HG03521 (cell line): ENCODE measurements at regions not wholly inside any gene's neighbourhood (a gene's known extent, or its start where the extent isn't known, plus 50 kb on each side); places are given as distances from the start of the nearest gene placed in this dataset.
"Not testable (repeated sequence)": the region's sequence is repeated elsewhere in the genome, so short reads cannot be mapped to it uniquely, and the experiment has no call there.

Experiments used
- ATAC-seq: cut with Tn5 transposase; IDR thresholded peaks from one replicate; pipeline ENCODE4 v1.9.1; 2021; ENCODE audit warnings: mild to moderate bottlenecking, moderate library complexity; ENCODE audit not compliant: unreplicated experiment

DNA sequence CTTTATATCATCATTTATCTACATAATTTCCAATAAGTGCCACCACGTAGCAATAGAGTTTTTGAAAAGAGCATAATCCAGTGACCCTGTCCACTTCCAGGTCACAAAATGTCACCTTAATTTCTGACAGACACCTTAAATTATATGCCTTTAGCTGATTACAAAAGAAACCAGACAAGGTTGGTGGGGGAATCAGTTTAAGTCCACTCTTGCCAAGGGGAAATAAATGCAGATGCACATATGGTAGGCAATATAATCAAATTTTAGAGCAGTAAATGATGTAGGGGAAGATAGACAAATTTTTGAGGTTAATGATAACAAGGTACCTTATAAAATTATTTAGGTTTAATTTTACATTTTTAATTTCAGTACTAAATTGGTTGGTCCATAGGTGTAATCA is 253.5 kb downstream of the ZIC1 start:
- no peak for ATAC-seq

GRCh38 chr3:147669077-147669476 is 259.9 kb downstream of the ZIC1 start:
- no peak for ATAC-seq

DNA sequence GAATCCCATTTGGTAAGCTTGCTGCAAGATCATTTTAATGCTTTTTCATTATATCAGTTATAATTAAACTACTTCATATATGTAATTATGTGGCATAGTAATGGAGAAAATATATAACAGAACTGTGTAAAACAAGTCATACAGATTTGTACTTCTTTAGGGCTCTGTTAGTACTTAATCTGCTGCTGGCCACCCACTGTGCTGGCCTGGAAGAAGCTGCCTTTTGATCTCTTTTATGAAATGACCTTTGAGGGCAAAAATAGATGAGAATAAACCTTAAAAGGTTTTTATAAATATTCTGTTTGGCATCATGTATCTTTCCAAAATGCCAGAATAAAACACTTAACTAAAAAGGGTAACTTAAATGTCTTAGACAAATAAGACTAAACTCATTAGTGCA is 262.9 kb downstream of the ZIC1 start:
- no peak for ATAC-seq

DNA sequence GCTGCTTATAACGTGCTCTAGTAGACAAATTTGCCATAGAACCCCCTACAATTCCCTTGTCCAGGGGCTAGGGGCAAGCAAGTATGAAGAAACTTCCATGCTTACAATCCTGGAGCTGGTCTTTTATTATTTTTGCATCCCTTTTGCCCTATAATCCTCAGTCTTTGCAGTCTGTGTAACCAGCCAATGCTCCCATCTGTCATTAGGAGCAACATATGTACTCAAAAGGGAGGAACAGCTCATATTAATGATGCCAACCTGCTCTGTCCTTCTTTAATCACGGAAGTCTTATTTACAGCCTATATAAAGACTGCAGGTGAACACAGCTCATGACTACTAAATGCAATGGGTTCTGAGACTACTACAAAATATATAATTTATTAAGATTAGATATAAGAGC is 263.3 kb downstream of the ZIC1 start:
- no peak for ATAC-seq

DNA sequence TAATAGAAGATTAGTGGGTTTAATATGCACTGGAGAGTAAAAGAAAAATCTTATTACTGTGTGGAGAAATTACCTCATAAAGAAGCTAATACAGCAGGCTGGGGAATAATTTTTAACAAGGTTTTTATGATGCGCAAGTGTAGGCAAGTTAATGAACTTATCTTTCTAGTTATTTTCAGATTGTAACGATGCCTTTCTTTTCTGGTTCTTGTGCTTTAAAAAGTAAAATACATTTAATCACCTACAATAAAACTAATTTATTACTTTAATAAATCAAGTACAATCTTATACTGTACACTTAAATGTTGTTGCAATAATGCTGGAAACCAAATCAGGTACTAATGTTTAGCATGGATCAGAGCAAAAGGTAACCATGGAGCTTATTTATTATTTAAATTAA is 266.6 kb downstream of the ZIC1 start:
- ATAC-seq = no peak

DNA sequence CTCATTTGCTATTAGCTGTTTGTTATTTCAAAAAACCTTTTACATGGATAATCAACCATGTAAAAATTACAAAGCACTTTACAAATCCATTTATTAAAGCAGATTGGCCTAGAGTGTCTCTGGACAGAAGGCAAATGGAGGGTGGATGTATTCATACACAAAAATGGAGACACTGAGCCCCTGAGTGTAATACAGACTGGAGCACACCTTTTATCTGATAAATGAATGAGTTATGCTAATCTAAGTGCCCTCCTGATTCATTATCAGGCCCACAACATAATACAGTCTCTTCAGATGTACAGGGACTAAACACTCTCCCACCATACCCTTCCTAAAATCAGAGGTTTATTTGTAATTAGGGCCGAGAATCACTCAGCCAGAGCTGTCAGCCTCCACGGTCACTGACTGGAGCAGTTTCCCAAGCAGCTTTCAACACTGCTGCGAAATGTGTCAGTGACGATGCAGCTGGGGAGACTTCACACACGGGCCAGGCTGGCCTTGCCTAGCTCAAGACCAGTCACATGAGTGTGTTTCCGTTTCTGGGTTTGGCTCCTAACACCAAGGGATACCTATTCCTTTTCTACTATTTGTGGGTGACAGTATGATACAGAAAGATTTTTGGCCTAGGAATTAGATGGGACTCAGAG is 271.8 kb downstream of the ZIC1 start:
- no peak for ATAC-seq

DNA sequence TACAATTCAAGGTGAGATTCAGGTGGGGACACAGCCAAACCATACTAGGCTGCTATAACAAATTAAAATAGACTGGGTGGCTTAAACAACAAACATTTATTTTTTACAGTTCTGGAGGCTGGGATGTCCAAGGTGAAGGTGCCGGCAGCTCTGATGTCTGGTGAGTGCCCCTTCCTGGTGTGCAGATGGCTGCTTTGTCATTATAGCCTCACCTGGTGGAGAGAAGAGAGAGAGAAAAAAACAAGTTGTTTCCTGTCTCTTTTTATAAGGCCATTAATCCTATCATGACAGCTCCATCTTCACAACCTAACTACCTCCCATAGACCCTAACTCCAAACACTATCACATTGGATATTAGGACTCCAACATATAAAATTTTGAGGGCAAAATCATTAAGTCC is 279.7 kb downstream of the ZIC1 start:
- ATAC-seq = no peak

- ATAC-seq = no peak
Observed at GRCh38 chr3:147699175-147699838, 290.1 kb downstream of the ZIC1 start.

DNA sequence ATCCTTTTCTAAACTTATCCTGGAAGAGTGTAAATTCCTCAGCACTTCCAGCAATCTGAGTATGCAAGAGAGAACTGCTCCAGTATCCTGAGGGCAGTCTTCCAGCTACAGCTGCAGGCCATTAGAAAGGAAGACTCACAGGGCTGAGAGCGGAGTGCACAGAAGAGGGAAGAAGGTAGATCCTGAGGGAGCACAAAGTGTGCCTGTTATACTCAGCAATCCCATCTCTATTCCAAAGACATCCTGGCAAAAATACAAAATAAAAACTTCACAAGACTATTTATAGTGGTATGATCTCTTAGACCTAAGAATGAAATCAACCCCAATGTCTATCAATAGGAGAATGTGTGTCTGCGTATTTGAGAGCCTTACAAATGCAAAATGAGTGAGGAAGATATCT is 292.0 kb downstream of the ZIC1 start:
- no peak for ATAC-seq

DNA sequence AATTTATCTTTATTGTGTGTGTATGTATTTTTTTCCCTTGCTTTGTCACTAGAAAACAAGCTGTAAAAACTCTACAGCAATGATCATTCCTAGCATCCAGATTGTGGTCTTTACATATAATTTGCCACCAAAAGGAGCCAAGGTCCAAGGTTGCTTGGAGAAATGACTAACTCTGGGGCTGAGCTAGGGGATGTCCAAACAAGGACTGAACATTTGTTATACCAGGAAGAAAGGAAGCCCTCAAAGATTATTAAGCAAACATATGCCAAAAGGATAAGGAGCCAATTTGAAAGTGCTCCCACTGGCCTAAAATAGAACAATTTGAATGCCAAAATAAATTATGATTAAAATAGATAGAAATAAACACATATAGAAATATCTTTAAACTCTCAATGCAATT is 293.3 kb downstream of the ZIC1 start:
- ATAC-seq = no peak

DNA sequence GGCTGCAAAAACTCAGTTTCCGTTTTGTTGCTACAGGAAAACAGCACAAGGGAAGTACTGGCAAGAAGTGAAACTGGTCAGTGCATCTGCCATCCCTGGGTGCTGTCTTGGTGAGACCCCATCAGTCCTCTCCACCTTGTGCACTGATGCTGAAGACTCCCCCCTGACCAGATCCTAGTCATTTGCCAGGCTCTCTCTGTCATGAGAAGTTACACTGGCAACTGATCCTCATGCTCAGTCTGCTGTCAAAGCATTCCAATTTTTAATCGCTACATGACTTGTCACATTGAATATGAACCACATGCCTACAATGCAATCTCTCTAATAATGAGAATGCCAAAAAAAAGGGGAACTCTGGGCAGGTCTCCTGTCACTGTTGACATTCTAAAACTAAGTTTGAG is 296.5 kb downstream of the ZIC1 start:
- no peak for ATAC-seq

GRCh38 chr3:147710753-147711152 is 301.6 kb downstream of the ZIC1 start:
- ATAC-seq = not testable (repeated sequence)

GRCh38 chr3:147712357-147712756 is 303.2 kb downstream of the ZIC1 start:
- ATAC-seq = no peak

GRCh38 chr3:147712758-147713157 is 303.6 kb downstream of the ZIC1 start:
- ATAC-seq = not testable (repeated sequence)

- ATAC-seq = no peak
Observed at GRCh38 chr3:147713234-147714133, 304.3 kb downstream of the ZIC1 start.

GRCh38 chr3:147729641-147730040 is 320.5 kb downstream of the ZIC1 start:
- no peak for ATAC-seq

DNA sequence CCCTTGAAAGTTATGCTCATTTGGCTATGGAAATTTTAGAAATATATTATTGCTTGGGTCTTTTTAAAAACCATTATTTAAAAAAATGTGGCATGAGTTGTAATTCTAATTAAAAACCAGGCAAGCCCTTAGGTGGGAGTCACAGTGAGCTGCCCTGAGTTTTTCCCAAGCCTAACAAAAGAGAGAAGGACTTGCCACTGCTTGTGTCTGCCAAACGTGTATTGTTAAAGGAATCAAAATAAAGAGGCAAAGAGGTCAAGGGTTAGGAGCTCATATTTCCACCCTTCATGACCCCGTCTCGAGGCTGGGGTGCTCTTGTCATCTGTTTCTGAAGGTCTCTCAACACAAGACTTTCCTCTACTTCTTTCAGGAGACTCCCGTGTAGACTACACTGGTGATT is 321.1 kb downstream of the ZIC1 start:
- ATAC-seq = no peak

DNA sequence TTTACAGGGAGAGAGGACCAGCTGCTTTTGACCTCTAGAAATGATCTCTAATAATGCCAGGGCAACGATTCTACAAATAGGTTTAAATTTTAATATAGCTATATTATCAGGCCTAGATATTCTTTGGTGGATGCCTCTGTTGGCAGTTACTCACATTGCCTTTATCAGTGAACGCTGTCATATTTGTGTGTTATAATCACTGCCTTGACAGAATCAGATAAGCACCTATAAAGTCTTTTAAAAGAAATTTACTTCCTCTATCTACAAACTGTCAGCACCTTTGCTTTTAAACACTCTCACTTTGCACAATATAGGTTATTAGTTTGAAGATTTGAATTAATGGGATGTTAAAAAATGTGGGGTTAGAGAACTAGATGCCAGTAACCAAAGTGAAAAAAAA is 324.1 kb downstream of the ZIC1 start:
- no peak for ATAC-seq

DNA sequence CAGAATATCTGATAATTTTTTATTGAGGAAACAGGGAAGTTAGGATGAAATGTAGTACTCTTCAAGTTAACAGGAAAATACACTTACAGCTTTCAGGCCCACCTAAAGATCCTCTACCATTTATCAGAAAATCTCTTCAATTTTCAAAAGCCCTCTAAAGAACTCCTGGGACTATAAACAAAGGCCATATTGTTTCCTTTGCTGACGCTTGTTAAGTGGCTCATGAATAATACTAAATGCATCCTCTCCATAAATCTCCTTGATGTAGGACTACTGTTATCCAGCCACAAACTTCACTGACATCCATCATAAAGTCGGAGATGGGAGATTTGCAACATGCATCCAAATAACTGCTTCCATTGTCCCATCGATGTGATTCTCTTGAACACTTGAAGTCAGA is 326.5 kb downstream of the ZIC1 start:
- no peak for ATAC-seq

DNA sequence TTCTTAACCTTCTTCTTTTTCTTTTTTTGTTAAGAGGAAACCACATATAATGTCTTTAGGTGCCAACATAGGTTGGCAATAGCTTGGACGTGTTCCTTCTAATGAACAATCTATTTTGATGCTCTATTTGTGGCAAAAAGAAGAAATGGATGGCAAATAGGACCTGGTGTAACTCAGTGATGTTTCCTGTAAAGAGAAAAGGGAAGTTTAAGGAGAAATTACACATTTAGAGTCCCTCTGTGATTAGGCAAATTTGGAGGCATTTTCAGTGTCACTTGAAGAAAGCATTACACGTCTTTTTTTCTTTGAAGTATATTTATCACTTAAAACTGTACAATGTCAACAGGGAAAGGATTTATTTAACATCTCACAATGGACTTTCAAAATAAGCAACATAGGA is 327.1 kb downstream of the ZIC1 start:
- ATAC-seq = no peak

GRCh38 chr3:147737376-147737775 is 328.2 kb downstream of the ZIC1 start:
- no peak for ATAC-seq

GRCh38 chr3:147740928-147741327 is 331.8 kb downstream of the ZIC1 start:
- no peak for ATAC-seq
